ENCODE measurements at regions not wholly inside any gene's neighbourhood (a gene's known extent, or its start where the extent isn't known, plus 50 kb on each side); places are given as distances from the start of the nearest gene placed in this dataset.

- TF ChIP-seq CTCF (IDR thresholded peaks at IDR 0.05; ENCODE audit: low read length), result no peak
- TF ChIP-seq EZH2 (IDR thresholded peaks at IDR 0.05; ENCODE audit: borderline replicate concordance, low read length), result no peak
Observed at GRCh38 chr12:58470266-58471010, 449.9 kb downstream of the LRIG3 start.
